ENCODE measurements at regions not wholly inside any gene's neighbourhood (a gene's known extent, or its start where the extent isn't known, plus 50 kb on each side); places are given as distances from the start of the nearest gene placed in this dataset.
"Not testable (repeated sequence)": the region's sequence is repeated elsewhere in the genome, so short reads cannot be mapped to it uniquely, and the experiment has no call there.

- DNase-seq (ENCODE audit: low read depth in 2 of 2), result no peak
Observed at GRCh38 chr10:25076506-25077177, 60.2 kb downstream of the THNSL1 start.

- no peak for DNase-seq (ENCODE audit: low read depth in 2 of 2)
Observed at GRCh38 chr10:25078658-25079431, 62.4 kb downstream of the THNSL1 start.

- peak; percentile 41 to 43 for DNase-seq (ENCODE audit: low read depth in 2 of 2)
Observed at GRCh38 chr10:25080880-25081581, 64.6 kb downstream of the THNSL1 start.

GRCh38 chr10:25082276-25083204, 66.1 kb downstream of the THNSL1 start:
- no peak for DNase-seq (ENCODE audit: low read depth in 2 of 2)

GRCh38 chr10:25083546-25084111, 67.2 kb downstream of the THNSL1 start:
- no peak for DNase-seq (ENCODE audit: low read depth in 2 of 2)

- no peak for DNase-seq (ENCODE audit: low read depth in 2 of 2)
Observed at GRCh38 chr10:25084447-25084846, 68.0 kb downstream of the THNSL1 start.

- DNase-seq (ENCODE audit: low read depth in 2 of 2), result no peak
Observed at GRCh38 chr10:25094590-25094989, 78.2 kb downstream of the THNSL1 start.

- DNase-seq (ENCODE audit: low read depth in 2 of 2), result no peak
Observed at GRCh38 chr10:25097669-25098411, 77.0 kb upstream of the GPR158 start.

GRCh38 chr10:25100141-25100540, 74.7 kb upstream of the GPR158 start:
- no peak for DNase-seq (ENCODE audit: low read depth in 2 of 2)

GRCh38 chr10:25101461-25102146, 73.2 kb upstream of the GPR158 start:
- no peak for DNase-seq (ENCODE audit: low read depth in 2 of 2)

GRCh38 chr10:25102147-25102822, 72.5 kb upstream of the GPR158 start:
- DNase-seq (ENCODE audit: low read depth in 2 of 2), result no peak

- DNase-seq (ENCODE audit: low read depth in 2 of 2), result no peak
Observed at GRCh38 chr10:25103703-25104102, 71.1 kb upstream of the GPR158 start.

GRCh38 chr10:25104441-25104840, 70.4 kb upstream of the GPR158 start:
- no peak for DNase-seq (ENCODE audit: low read depth in 2 of 2)

- no peak for DNase-seq (ENCODE audit: low read depth in 2 of 2)
Observed at GRCh38 chr10:25105262-25105661, 69.5 kb upstream of the GPR158 start.

- DNase-seq (ENCODE audit: low read depth in 2 of 2), result no peak
Observed at GRCh38 chr10:25105743-25106260, 69.0 kb upstream of the GPR158 start.

- DNase-seq (ENCODE audit: low read depth in 2 of 2), result no peak
Observed at GRCh38 chr10:25107756-25108155, 67.0 kb upstream of the GPR158 start.

GRCh38 chr10:25109896-25110295, 64.9 kb upstream of the GPR158 start:
- not testable (repeated sequence) for DNase-seq (ENCODE audit: low read depth in 2 of 2)

- DNase-seq (ENCODE audit: low read depth in 2 of 2), result no peak
Observed at GRCh38 chr10:25112016-25112415, 62.8 kb upstream of the GPR158 start.

Measured in activated CD4-positive, alpha-beta T cell treated with anti-CD3 and anti-CD28 coated beads for 24 hours (primary cell).